Kidney (tissue), 13 donors: ENCODE measurements at regions not wholly inside any gene's neighbourhood (a gene's known extent, or its start where the extent isn't known, plus 50 kb on each side); places are given as distances from the start of the nearest gene placed in this dataset.

Source experiments
- DNase-seq, 5 donors: peaks; one replicate each; pipeline ENCODE4 v3.0.0-alpha.2; 2013 to 2020
- FAIRE-seq: peaks from 2 replicates; lab custom pipeline; 2012; peaks lifted over from hg19 to GRCh38; lab: Jason Lieb, UNC
- H3K27ac ChIP-seq, 2 donors: one replicate each; pipeline ENCODE4 v1.7.0; 2013; ENCODE audit warnings: low read depth in 2 of 2, low read length in 2 of 2, inconsistent platforms in 1 of 2
- H3K27me3 ChIP-seq: one replicate; pipeline ENCODE4 v1.7.1; 2013; ENCODE audit warnings: low read length, inconsistent platforms; ENCODE audit not compliant: control insufficient read depth, insufficient read depth
- H3K36me3 ChIP-seq, 3 donors: one replicate each; pipeline versions ENCODE4 v1.7.0 to v1.7.1; 2013; ENCODE audit warnings: low read length in 3 of 3, control low read depth in 1 of 3, inconsistent platforms in 1 of 3; ENCODE audit not compliant: insufficient read depth in 3 of 3, control insufficient read depth in 2 of 3
- H3K4me1 ChIP-seq, 3 donors: one replicate each; pipeline versions ENCODE4 v1.7.0 to v1.7.1; 2013; ENCODE audit warnings: low read length in 3 of 3, inconsistent platforms in 1 of 3, low read depth in 1 of 3; ENCODE audit not compliant: control insufficient read depth in 2 of 3, insufficient read depth in 2 of 3
- H3K4me3 ChIP-seq, 3 donors: one replicate each; pipeline versions ENCODE4 v1.7.0 to v1.8.1; 2013; ENCODE audit warnings: low read length in 3 of 3, control low read depth in 1 of 3, inconsistent platforms in 1 of 3
- H3K9ac ChIP-seq, 3 donors: one replicate each; pipeline versions ENCODE4 v1.7.0 to v1.7.1; 2013; ENCODE audit warnings: low read length in 3 of 3, control low read depth in 1 of 3, inconsistent platforms in 1 of 3
- H3K9me3 ChIP-seq, 3 donors: one replicate each; pipeline versions ENCODE4 v1.7.0 to v1.7.1; 2013; ENCODE audit warnings: low read length in 3 of 3, control low read depth in 1 of 3, inconsistent platforms in 1 of 3; ENCODE audit not compliant: control insufficient read depth in 2 of 3, insufficient read depth in 1 of 3
- CTCF ChIP-seq: IDR thresholded peaks from 3 replicates; pipeline ENCODE4 v1.5.1; 2012; ENCODE audit warnings: mild to moderate bottlenecking, moderate library complexity, borderline replicate concordance; ENCODE audit not compliant: insufficient read depth; ENCODE audit errors: extremely low read depth
- intact Hi-C: fragments of 100-400 bp; cut with DNase I; formaldehyde crosslinking; loops from one replicate; pipeline ENCODE4 v1.11.1; 2022
- donor health status: control.
- donor health status: control.
- donor health status: control.
- donor health status: control.
- donor health status: control.
- donor health status: DM: yes; HTN: yes; CAD: no.
- donor health status: Normal renal cell carcinoma (clear cell type).

GRCh38 chr10:80708185-80708584 lies 170.5 kb downstream of the SH2D4B start:
- H3K4me3 ChIP-seq: no peak overlapping the region
- H3K27ac ChIP-seq: no peak overlapping the region
- FAIRE-seq (no peak), DNase-seq (peak in 1 of 5 donors; percentile 31)
- TF ChIP-seq CTCF: no peak
- H3K4me1 ChIP-seq: no peaks in the 10 kb centered on the region
- H3K36me3 ChIP-seq: no peaks in the 10 kb centered on the region
- no peaks in the 10 kb centered on the region for H3K27me3 ChIP-seq
- intact Hi-C loops: no loop called here
- no peak overlapping the region for H3K9ac ChIP-seq
- no peaks in the 10 kb centered on the region for H3K9me3 ChIP-seq

DNA sequence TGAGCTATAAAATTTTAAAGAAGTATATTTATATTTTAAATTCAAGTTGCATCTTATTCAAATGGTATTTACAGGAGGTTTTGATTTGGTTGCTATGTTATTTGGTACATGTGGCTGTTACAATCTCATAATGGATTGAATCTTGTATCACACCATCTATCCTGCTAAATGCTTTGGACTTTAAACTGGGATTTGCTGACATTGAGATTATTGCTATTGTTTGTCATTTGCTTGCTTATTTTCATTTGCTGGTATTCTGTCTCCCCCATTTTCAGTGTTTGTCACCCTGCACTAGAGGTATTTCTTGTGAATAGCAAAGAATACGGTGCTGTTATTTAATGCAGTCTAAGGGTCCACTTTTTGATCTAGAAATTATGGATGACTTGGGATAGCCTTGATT lies 171.1 kb downstream of the SH2D4B start:
- Histone ChIP-seq H3K9ac (no peak overlapping the region), H3K9me3 (no peaks in the 10 kb centered on the region), H3K4me1 (no peaks in the 10 kb centered on the region), H3K36me3 (no peaks in the 10 kb centered on the region), H3K27ac (no peak overlapping the region), H3K4me3 (no peak overlapping the region), H3K27me3 (no peaks in the 10 kb centered on the region)
- FAIRE-seq (no peak), DNase-seq (no peak)
- no peak for TF ChIP-seq CTCF
- intact Hi-C loops: no loop called here

GRCh38 chr10:80709866-80710265 lies 172.2 kb downstream of the SH2D4B start:
- no peak for TF ChIP-seq CTCF
- H3K4me3 ChIP-seq: no peak overlapping the region
- DNase-seq (no peak), FAIRE-seq (no peak)
- H3K9me3 ChIP-seq: no peaks in the 10 kb centered on the region
- H3K27me3 ChIP-seq: no peaks in the 10 kb centered on the region
- H3K27ac ChIP-seq: no peak overlapping the region
- no peaks in the 10 kb centered on the region for H3K4me1 ChIP-seq
- no peaks in the 10 kb centered on the region for H3K36me3 ChIP-seq
- H3K9ac ChIP-seq: no peak overlapping the region
- intact Hi-C loops: no loop called here

GRCh38 chr10:80713398-80713928 lies 175.8 kb downstream of the SH2D4B start:
- no peak for FAIRE-seq
- H3K9me3 ChIP-seq: no peaks in the 10 kb centered on the region
- DNase-seq: no peak
- intact Hi-C loops: no loop called here
- H3K36me3 ChIP-seq: no peaks in the 10 kb centered on the region
- no peak overlapping the region for H3K9ac ChIP-seq
- H3K4me1 ChIP-seq: no peaks in the 10 kb centered on the region
- TF ChIP-seq CTCF: no peak
- H3K27ac ChIP-seq: no peak overlapping the region
- no peaks in the 10 kb centered on the region for H3K27me3 ChIP-seq
- no peak overlapping the region for H3K4me3 ChIP-seq
